ENCODE measurements at regions not wholly inside any gene's neighbourhood (a gene's known extent, or its start where the extent isn't known, plus 50 kb on each side); places are given as distances from the start of the nearest gene placed in this dataset.

DNA sequence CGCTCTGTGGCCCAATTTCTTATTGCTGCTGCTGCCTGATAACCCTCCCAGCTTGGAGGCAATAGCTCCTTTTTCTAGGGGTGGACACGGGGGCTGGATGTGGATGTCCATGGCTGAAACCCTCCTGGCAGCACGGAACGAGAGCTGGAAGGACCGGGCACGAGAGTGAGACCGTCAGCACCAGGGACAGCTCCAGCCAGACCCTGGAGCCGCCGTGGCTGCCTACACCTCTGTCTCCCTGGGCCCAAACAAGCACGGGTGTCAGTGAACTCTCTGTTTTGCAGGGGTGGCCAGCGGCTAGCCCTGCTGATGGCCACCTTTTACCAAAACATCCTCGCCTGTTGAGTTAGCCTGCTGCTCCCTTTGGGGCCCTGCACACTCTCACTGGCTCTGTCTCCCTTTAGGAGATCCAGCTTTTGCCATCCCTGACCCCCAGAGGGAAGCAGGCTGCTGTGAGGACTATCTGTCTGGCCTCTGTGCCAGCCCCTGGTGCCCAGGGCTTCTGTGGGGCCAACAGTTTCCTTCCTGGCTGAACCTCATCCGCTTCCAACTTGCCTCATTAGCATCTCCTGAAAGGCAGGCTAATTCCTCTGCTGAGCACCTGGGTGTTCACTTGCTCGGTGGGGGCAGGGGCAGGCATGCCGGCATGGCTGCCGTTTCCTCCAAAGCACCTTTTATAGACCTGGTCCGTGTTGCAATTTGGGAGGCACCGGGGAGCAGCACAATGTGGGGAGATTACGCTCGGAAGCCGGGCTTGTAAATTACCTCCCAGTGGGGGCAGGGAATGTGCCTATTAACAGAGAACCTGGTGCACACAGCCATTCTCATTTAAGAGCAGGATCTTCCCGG lies 118.1 kb downstream of the ENGASE start (continued):
- TF ChIP-seq, protein P1, sequence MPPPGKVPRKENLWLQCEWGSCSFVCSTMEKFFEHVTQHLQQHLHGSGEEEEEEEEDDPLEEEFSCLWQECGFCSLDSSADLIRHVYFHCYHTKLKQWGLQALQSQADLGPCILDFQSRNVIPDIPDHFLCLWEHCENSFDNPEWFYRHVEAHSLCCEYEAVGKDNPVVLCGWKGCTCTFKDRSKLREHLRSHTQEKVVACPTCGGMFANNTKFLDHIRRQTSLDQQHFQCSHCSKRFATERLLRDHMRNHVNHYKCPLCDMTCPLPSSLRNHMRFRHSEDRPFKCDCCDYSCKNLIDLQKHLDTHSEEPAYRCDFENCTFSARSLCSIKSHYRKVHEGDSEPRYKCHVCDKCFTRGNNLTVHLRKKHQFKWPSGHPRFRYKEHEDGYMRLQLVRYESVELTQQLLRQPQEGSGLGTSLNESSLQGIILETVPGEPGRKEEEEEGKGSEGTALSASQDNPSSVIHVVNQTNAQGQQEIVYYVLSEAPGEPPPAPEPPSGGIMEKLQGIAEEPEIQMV (CRISPR knock-in tag; IDR thresholded peaks at IDR 0.05; ENCODE audit: low read depth) = no peak
- TF ChIP-seq GTF2F1 (IDR thresholded peaks at IDR 0.05; ENCODE audit: low read length) = no peak
- TF ChIP-seq ZNF24 (IDR thresholded peaks at IDR 0.05) = no peak
- TF ChIP-seq, protein P2, sequence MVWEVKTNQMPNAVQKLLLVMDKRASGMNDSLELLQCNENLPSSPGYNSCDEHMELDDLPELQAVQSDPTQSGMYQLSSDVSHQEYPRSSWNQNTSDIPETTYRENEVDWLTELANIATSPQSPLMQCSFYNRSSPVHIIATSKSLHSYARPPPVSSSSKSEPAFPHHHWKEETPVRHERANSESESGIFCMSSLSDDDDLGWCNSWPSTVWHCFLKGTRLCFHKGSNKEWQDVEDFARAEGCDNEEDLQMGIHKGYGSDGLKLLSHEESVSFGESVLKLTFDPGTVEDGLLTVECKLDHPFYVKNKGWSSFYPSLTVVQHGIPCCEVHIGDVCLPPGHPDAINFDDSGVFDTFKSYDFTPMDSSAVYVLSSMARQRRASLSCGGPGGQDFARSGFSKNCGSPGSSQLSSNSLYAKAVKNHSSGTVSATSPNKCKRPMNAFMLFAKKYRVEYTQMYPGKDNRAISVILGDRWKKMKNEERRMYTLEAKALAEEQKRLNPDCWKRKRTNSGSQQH (CRISPR knock-in tag; IDR thresholded peaks at IDR 0.05; ENCODE audit: low read depth) = peak; percentile 91
- TF ChIP-seq, protein P3, sequence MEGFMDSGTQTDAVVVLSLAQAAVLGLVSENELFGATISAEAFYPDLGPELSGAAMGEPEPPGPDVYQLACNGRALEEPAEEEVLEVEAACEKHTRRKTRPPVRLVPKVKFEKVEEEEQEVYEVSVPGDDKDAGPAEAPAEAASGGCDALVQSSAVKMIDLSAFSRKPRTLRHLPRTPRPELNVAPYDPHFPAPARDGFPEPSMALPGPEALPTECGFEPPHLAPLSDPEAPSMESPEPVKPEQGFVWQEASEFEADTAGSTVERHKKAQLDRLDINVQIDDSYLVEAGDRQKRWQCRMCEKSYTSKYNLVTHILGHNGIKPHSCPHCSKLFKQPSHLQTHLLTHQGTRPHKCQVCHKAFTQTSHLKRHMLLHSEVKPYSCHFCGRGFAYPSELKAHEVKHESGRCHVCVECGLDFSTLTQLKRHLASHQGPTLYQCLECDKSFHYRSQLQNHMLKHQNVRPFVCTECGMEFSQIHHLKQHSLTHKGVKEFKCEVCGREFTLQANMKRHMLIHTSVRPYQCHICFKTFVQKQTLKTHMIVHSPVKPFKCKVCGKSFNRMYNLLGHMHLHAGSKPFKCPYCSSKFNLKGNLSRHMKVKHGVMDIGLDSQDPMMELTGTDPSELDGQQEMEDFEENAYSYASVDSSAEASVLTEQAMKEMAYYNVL (CRISPR knock-in tag; IDR thresholded peaks at IDR 0.05; ENCODE audit: borderline replicate concordance) = 0 out of 2 replicates have a peak, but pooled peaks have one; percentile 29
- no peak for TF ChIP-seq CHD4 (IDR thresholded peaks at IDR 0.05; ENCODE audit: borderline replicate concordance, low read length)
- 0 out of 2 replicates have a peak, but pooled peaks have one; percentile 57 for TF ChIP-seq GPN1 (CRISPR knock-in tag; IDR thresholded peaks at IDR 0.05; ENCODE audit: borderline replicate concordance)
- TF ChIP-seq, protein P4, sequence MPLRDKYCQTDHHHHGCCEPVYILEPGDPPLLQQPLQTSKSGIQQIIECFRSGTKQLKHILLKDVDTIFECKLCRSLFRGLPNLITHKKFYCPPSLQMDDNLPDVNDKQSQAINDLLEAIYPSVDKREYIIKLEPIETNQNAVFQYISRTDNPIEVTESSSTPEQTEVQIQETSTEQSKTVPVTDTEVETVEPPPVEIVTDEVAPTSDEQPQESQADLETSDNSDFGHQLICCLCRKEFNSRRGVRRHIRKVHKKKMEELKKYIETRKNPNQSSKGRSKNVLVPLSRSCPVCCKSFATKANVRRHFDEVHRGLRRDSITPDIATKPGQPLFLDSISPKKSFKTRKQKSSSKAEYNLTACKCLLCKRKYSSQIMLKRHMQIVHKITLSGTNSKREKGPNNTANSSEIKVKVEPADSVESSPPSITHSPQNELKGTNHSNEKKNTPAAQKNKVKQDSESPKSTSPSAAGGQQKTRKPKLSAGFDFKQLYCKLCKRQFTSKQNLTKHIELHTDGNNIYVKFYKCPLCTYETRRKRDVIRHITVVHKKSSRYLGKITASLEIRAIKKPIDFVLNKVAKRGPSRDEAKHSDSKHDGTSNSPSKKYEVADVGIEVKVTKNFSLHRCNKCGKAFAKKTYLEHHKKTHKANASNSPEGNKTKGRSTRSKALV (CRISPR knock-in tag; IDR thresholded peaks at IDR 0.05) = no peak
- TF ChIP-seq REL (CRISPR knock-in tag; conservative IDR thresholded peaks at IDR 0.05) = no peak
- TF ChIP-seq ZBTB20 (CRISPR knock-in tag; IDR thresholded peaks at IDR 0.05; ENCODE audit: borderline replicate concordance, low read depth) = 0 out of 2 replicates have a peak, but pooled peaks have one; percentile 57
- TF ChIP-seq, protein P5, sequence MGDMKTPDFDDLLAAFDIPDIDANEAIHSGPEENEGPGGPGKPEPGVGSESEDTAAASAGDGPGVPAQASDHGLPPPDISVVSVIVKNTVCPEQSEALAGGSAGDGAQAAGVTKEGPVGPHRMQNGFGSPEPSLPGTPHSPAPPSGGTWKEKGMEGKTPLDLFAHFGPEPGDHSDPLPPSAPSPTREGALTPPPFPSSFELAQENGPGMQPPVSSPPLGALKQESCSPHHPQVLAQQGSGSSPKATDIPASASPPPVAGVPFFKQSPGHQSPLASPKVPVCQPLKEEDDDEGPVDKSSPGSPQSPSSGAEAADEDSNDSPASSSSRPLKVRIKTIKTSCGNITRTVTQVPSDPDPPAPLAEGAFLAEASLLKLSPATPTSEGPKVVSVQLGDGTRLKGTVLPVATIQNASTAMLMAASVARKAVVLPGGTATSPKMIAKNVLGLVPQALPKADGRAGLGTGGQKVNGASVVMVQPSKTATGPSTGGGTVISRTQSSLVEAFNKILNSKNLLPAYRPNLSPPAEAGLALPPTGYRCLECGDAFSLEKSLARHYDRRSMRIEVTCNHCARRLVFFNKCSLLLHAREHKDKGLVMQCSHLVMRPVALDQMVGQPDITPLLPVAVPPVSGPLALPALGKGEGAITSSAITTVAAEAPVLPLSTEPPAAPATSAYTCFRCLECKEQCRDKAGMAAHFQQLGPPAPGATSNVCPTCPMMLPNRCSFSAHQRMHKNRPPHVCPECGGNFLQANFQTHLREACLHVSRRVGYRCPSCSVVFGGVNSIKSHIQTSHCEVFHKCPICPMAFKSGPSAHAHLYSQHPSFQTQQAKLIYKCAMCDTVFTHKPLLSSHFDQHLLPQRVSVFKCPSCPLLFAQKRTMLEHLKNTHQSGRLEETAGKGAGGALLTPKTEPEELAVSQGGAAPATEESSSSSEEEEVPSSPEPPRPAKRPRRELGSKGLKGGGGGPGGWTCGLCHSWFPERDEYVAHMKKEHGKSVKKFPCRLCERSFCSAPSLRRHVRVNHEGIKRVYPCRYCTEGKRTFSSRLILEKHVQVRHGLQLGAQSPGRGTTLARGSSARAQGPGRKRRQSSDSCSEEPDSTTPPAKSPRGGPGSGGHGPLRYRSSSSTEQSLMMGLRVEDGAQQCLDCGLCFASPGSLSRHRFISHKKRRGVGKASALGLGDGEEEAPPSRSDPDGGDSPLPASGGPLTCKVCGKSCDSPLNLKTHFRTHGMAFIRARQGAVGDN (CRISPR knock-in tag; IDR thresholded peaks at IDR 0.05) = peak; percentile 50
- TF ChIP-seq HNRNPH1 (optimal IDR thresholded peaks at IDR 0.05; ENCODE audit: low read depth, low read length) = no peak
- TF ChIP-seq FOXP4 (CRISPR knock-in tag; IDR thresholded peaks at IDR 0.05) = no peak
- TF ChIP-seq GATAD1 (CRISPR knock-in tag; IDR thresholded peaks at IDR 0.05) = peak; percentile 50; the same call in 1 of the 2 replicates
- TF ChIP-seq ZNF720 (CRISPR knock-in tag; IDR thresholded peaks at IDR 0.05) = no peak

Measured in HepG2 (cell line).